ENCODE measurements at regions not wholly inside any gene's neighbourhood (a gene's known extent, or its start where the extent isn't known, plus 50 kb on each side); places are given as distances from the start of the nearest gene placed in this dataset.

DNA sequence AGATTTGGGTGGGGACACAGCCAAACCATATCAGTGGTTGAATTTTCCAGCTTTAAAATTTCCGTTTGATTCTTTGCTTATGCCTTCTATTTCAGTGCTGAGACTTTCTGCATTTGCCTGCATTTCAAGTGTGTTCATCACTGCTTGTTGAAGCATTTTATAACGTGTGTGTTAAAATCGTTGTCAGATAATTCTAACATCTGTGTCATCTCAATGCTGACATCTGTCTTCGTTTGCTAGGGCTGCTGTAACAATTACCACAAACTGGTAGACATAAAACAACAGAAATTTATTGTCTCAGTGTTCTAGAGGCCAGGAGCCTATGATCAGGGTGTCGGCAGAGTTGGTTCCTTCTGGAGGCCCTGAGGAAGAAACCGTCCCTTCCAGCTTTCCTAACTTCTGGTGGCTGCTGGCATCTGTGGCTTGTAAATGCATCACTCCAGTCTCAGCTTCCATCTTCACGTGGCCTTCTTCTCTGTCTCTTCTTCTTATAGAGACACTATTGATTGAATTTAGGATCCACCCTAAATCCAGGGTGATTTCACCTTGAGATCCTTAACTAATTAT, 71.1 kb upstream of the SDK1 start:
- TF ChIP-seq, protein P1, sequence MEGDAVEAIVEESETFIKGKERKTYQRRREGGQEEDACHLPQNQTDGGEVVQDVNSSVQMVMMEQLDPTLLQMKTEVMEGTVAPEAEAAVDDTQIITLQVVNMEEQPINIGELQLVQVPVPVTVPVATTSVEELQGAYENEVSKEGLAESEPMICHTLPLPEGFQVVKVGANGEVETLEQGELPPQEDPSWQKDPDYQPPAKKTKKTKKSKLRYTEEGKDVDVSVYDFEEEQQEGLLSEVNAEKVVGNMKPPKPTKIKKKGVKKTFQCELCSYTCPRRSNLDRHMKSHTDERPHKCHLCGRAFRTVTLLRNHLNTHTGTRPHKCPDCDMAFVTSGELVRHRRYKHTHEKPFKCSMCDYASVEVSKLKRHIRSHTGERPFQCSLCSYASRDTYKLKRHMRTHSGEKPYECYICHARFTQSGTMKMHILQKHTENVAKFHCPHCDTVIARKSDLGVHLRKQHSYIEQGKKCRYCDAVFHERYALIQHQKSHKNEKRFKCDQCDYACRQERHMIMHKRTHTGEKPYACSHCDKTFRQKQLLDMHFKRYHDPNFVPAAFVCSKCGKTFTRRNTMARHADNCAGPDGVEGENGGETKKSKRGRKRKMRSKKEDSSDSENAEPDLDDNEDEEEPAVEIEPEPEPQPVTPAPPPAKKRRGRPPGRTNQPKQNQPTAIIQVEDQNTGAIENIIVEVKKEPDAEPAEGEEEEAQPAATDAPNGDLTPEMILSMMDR (conservative IDR thresholded peaks at IDR 0.05 in 1 of 2, IDR thresholded peaks at IDR 0.05 in 1 of 2; ENCODE audit: low read depth in 1 of 2, low read length in 2 of 2), result no peak
- TF ChIP-seq EZH2 (IDR thresholded peaks at IDR 0.05; ENCODE audit: low read length, missing control alignments), result no peak

All from fibroblast of lung (primary cell).